HUES48 (cell line): ENCODE measurements at regions not wholly inside any gene's neighbourhood (a gene's known extent, or its start where the extent isn't known, plus 50 kb on each side); places are given as distances from the start of the nearest gene placed in this dataset.

Source experiments
- H3K27ac ChIP-seq: one replicate; pipeline ENCODE4 v1.7.0; 2013; ENCODE audit warnings: low read depth, low read length, inconsistent platforms
- H3K27me3 ChIP-seq: 2 replicates; pipeline ENCODE4 v1.6.1; 2013; ENCODE audit warnings: mild to moderate bottlenecking, low read length; ENCODE audit not compliant: control insufficient read depth, insufficient read depth
- H3K36me3 ChIP-seq: 2 replicates; pipeline ENCODE4 v1.6.1; 2013; ENCODE audit warnings: low read length; ENCODE audit not compliant: control insufficient read depth, insufficient read depth
- H3K4me1 ChIP-seq: 2 replicates; pipeline ENCODE4 v1.6.1; 2013; ENCODE audit warnings: mild to moderate bottlenecking, low read length; ENCODE audit not compliant: control insufficient read depth, insufficient read depth
- H3K4me3 ChIP-seq: 2 replicates; pipeline ENCODE4 v1.5.1; 2013; ENCODE audit warnings: mild to moderate bottlenecking, low read depth, low read length
- H3K9ac ChIP-seq: 2 replicates; pipeline ENCODE4 v1.6.1; 2013; ENCODE audit warnings: mild to moderate bottlenecking, low read depth, low read length, moderate library complexity
- H3K9me3 ChIP-seq: 2 replicates; pipeline ENCODE4 v1.6.1; 2013; ENCODE audit warnings: low read length; ENCODE audit not compliant: control insufficient read depth, insufficient read depth

DNA sequence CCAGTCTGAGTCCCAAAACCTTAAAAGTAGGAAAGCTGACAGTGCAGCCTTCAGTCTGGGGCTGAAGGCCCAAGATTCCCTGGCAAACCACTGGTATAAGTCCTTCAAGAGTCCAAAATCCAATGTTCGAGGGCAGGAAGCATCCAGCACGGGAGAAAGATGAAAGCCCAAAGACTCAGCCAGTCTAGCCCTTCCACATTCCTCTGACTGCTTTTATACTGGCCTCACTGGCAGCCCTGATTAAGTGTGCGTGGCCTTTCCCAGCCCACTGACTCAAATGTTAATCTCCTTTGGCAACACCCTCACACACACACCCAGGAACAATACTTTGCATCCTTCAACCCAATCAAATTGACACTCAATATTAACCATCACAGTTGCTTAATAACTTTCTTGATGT, 372.1 kb upstream of the CCDC196 start:
- no peaks in the 10 kb centered on the region for H3K27me3 ChIP-seq

DNA sequence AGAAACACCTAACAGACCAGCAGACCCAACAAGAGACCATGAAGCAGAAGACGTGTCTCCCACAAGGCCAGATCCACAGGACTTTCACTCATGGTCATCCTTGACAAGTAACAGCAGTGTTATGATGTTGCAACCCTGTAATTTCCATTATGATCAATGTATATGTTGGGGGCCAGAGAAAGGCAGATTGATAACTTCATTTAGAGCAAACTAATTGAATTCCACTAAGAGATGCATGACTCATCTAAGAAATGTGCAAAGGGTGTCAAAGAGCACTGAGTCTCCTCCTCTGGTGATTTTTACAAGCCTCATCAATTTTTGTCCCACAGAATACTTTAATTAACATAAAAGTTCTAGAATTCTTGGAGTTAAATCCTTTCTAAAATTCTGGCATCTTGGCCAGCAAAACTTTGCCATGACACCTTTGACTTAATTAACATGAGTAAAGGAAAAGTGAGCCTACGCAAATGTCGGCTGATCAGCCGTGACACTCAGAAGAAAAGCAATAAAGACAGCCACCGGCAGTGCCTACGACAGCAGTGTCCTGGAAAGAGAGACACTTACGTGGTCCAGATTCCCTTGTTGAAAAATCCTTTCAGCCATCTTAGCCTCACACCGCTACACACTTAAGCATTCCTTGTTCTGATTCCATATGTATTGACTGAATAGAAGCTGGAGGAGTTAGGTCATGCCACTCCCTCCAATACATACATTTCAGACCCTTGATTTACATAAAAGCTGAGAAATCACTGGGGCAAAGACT, 370.2 kb upstream of the CCDC196 start:
- H3K27me3 ChIP-seq: no peaks in the 10 kb centered on the region
- no peak overlapping the region for H3K4me3 ChIP-seq
- no peak overlapping the region for H3K27ac ChIP-seq
- no peaks in the 10 kb centered on the region for H3K36me3 ChIP-seq
- H3K9me3 ChIP-seq: no peaks in the 10 kb centered on the region
- H3K4me1 ChIP-seq: peaks cover 14% of the 10 kb centered on the region
- no peak overlapping the region for H3K9ac ChIP-seq

More for the DNA sequence above, 372.1 kb upstream of the CCDC196 start:
- no peaks in the 10 kb centered on the region for H3K36me3 ChIP-seq
- peaks cover 14% of the 10 kb centered on the region for H3K4me1 ChIP-seq
- no peak overlapping the region for H3K9ac ChIP-seq
- H3K27ac ChIP-seq: no peak overlapping the region
- no peak overlapping the region for H3K4me3 ChIP-seq
- no peaks in the 10 kb centered on the region for H3K9me3 ChIP-seq

DNA sequence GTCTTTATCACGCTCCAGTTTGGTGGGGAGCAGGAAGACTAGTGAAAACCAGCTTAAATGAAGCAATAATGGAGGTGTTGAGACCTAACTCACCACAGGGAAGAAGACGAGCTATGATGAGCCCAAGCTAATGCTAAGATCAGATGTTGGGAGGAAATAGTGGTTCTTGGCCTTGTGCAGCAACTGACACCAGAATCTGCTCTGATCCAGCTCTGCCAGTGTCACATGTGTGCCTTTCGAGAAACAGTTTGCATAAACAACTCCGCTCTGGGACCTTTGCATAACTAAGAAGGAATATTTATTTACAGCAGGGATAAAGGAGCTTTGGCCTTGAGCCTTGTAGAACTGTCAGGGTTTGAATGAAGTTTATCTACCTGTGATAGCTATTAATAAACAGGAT, 369.4 kb upstream of the CCDC196 start:
- Histone ChIP-seq H3K27ac (no peak overlapping the region), H3K9me3 (no peaks in the 10 kb centered on the region), H3K27me3 (no peaks in the 10 kb centered on the region), H3K4me1 (peaks cover 14% of the 10 kb centered on the region), H3K4me3 (no peak overlapping the region), H3K36me3 (no peaks in the 10 kb centered on the region), H3K9ac (no peak overlapping the region)

DNA sequence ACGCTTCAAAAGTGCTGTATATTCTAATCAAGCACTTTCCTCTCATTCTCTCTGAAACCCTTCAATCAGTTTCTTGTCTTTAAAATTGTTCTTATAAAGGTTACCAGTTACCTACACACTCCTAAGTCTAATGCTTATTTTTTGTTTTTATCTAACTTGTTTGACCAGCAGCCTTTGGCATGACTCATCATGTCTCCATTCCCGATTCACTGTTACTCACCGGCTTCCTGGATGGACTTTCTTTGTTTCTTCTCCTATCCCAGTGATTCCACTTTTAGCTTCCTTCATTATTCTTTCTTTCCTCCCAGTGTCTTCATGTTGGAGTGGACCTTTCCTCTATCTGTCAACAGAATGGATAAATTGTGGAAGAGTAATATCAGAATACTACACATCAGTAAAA, 368.6 kb upstream of the CCDC196 start:
- Histone ChIP-seq H3K36me3 (no peaks in the 10 kb centered on the region), H3K4me3 (no peak overlapping the region), H3K9me3 (no peaks in the 10 kb centered on the region), H3K27me3 (no peaks in the 10 kb centered on the region), H3K9ac (no peak overlapping the region), H3K27ac (peak overlapping the region; percentile 63), H3K4me1 (peaks cover 14% of the 10 kb centered on the region)

DNA sequence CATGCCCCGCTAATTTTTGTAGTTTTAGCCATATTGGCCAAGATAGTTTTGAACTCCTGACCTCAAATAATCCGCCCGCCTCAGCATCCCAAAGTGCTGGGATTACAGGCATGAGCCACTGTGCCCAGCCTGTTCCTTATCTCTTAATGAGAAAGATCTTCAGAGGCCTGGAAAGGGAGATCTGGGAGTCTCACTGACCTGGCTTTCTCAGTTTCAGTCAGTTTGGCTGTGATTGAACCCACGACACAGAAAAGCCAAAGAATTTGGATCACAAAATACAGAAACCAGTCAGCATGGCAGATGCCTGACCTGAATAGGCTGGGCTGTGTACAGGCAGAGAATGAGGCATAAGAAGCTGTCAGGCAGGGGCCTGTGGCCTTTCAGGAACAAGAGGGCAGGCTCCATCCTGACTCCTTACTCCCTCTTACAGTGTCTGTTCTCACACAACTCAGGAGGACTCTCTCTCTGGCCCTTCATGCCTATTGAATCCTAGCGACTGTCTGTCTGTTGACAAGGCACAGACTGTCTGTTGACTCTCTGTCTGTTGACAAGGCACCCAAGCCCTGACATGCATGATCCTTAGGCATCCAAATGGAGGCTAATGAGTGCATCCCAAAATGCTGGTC, 366.5 kb upstream of the CCDC196 start:
- no peak overlapping the region for H3K9ac ChIP-seq
- no peaks in the 10 kb centered on the region for H3K36me3 ChIP-seq
- H3K27me3 ChIP-seq: no peaks in the 10 kb centered on the region
- no peak overlapping the region for H3K27ac ChIP-seq
- no peaks in the 10 kb centered on the region for H3K9me3 ChIP-seq
- peaks cover 14% of the 10 kb centered on the region for H3K4me1 ChIP-seq
- no peak overlapping the region for H3K4me3 ChIP-seq

DNA sequence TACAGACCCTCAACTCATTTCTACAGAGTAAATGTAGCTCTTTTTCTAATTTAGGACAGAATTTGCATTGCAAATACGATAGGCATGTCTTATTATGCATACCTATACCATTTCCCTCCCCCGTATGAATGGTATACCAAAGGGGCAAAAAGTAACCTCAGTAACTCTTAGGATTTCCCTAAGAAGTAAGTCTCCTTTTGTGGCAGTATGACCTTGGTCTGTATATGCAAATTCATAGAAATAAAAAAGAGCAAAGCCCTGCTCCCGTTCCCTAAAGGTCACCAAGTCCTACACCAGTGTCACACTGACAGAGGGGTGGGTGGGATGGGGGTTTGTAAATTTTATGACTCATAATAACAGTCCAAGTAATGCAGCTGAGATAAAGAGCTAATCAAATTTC, 365.8 kb upstream of the CCDC196 start:
- no peak overlapping the region for H3K27ac ChIP-seq
- H3K4me3 ChIP-seq: no peak overlapping the region
- no peaks in the 10 kb centered on the region for H3K9me3 ChIP-seq
- no peaks in the 10 kb centered on the region for H3K36me3 ChIP-seq
- H3K9ac ChIP-seq: no peak overlapping the region
- H3K4me1 ChIP-seq: peaks cover 14% of the 10 kb centered on the region
- H3K27me3 ChIP-seq: no peaks in the 10 kb centered on the region

DNA sequence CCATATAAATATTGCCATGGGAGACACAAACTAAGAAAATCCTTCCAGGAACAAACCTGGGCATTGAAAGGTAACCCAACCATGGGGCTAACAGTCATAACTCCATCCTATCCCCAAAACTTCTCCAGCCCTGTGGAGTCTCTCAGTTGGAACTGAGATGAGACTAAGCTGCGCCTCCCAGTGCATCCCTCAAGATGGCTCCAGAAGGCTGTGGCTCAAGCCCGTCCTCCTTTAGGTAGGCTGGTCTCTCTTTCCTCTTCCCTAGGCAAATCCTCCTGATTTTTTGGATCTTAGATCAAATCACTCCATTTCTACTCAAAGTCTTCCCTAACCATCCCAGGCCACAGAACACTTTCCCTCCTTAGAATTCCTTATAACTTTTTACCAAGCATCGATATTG, 364.3 kb upstream of the CCDC196 start:
- Histone ChIP-seq H3K4me3 (no peak overlapping the region), H3K27me3 (no peaks in the 10 kb centered on the region), H3K36me3 (no peaks in the 10 kb centered on the region)

DNA sequence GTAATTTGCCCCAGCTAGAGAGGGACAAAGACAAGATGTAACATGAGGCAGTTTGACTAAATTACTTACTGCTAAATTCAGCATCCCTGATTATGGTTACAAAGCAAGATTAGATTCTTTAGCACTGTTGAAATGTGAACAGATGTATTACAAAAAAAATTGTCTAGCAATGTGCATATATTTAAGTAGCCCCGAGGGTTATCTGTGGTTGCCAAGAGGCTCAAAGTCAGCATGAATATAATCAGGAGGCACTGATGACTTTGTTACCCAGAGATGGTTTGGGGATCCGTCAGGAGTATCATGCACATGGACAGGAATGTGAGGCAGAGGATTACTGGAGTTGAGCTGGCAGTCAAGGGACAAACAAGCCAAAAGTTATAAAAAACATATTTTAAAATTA, 356.9 kb upstream of the CCDC196 start:
- H3K4me3 ChIP-seq: no peak overlapping the region
- no peak overlapping the region for H3K27ac ChIP-seq
- H3K9me3 ChIP-seq: no peaks in the 10 kb centered on the region
- no peak overlapping the region for H3K9ac ChIP-seq
- H3K36me3 ChIP-seq: no peaks in the 10 kb centered on the region
- H3K4me1 ChIP-seq: no peaks in the 10 kb centered on the region
- H3K27me3 ChIP-seq: no peaks in the 10 kb centered on the region

More for the DNA sequence above, 364.3 kb upstream of the CCDC196 start:
- peaks cover 5% of the 10 kb centered on the region; the same call in 1 of the 2 replicates for H3K4me1 ChIP-seq
- no peaks in the 10 kb centered on the region for H3K9me3 ChIP-seq
- no peak overlapping the region for H3K9ac ChIP-seq
- no peak overlapping the region for H3K27ac ChIP-seq

DNA sequence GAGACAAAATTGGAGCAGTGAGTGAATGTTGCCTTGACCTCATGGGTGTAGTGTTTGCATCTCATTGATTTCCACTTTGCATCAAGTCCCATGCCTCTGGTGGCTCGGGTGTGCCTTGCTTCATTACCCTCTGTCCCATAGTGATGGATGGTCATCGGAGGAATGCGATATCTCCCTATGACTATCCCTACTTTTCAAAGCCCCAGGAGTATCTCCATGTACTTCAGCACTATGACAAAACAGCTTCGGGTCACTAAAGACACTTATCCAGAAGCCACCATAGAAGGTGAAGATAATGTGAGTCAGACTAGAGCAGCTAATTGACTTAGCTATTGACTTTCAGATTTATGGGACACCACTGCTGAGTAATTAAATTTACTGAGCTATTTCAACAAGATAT, 355.1 kb upstream of the CCDC196 start:
- no peaks in the 10 kb centered on the region for H3K4me1 ChIP-seq
- H3K27ac ChIP-seq: no peak overlapping the region
- H3K9me3 ChIP-seq: no peaks in the 10 kb centered on the region
- no peak overlapping the region for H3K9ac ChIP-seq
- no peak overlapping the region for H3K4me3 ChIP-seq
- H3K36me3 ChIP-seq: no peaks in the 10 kb centered on the region
- no peaks in the 10 kb centered on the region for H3K27me3 ChIP-seq

DNA sequence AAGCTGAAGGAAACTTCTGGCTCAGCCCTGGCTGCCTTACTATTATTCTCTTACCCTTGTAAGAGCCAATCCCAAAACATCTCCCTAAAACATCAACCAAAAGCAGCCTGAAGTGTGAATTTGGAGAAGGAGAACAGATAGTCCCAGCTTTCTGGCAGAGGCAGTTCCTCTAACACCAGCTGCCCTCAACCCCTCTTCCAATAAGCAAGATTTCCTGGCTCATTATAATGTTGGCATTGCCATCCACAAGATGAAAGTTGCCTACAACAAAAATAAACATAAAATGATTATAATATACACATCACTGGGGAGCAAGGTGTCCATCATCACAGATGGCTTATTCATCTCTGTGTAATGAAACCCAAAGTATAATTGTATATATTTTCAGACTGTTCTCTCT, 352.5 kb upstream of the CCDC196 start:
- no peaks in the 10 kb centered on the region for H3K4me1 ChIP-seq
- no peak overlapping the region for H3K4me3 ChIP-seq
- no peaks in the 10 kb centered on the region for H3K36me3 ChIP-seq
- H3K9ac ChIP-seq: no peak overlapping the region
- no peaks in the 10 kb centered on the region for H3K9me3 ChIP-seq
- H3K27ac ChIP-seq: no peak overlapping the region
- H3K27me3 ChIP-seq: no peaks in the 10 kb centered on the region

DNA sequence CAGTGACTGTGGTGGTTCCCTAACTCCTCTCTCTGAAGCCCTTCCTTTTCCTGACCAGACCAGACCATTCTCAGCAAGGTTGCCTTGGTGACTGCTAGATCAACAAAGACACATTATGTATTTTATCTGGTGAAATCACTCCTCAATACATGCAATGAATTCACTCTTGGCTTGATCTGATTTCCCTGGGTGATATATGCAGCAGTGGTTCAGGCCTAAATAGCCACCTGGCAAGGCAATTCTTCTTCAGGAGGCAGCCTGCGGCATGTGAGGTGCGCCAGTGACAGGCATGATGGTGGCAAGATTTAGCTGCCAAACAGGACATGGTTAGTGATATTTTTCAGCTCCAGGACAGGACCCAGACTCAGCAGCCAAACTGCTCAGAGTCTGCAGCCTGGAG, 350.3 kb upstream of the CCDC196 start:
- Histone ChIP-seq H3K36me3 (no peaks in the 10 kb centered on the region), H3K27me3 (no peaks in the 10 kb centered on the region), H3K27ac (no peak overlapping the region), H3K4me1 (no peaks in the 10 kb centered on the region), H3K4me3 (no peak overlapping the region), H3K9ac (no peak overlapping the region), H3K9me3 (no peaks in the 10 kb centered on the region)
